Dendritic cell treated with granulocyte-macrophage colony-stimulating factor and Interleukin-4, amounts not matched to agents 40 ng/mL and 50 ng/mL, for 4 days (primary cell): ENCODE measurements at regions not wholly inside any gene's neighbourhood (a gene's known extent, or its start where the extent isn't known, plus 50 kb on each side); places are given as distances from the start of the nearest gene placed in this dataset.
"Not testable (repeated sequence)": the region's sequence is repeated elsewhere in the genome, so short reads cannot be mapped to it uniquely, and the experiment has no call there.

Experiments used
- H3K27ac Mint-ChIP-seq: one replicate; pipeline ENCODE4 v1.8.0; 2022; ENCODE audit warnings: mild to moderate bottlenecking, mixed read lengths
- H3K27me3 Mint-ChIP-seq: one replicate; pipeline ENCODE4 v1.8.0; 2022; ENCODE audit warnings: mild to moderate bottlenecking, mixed read lengths
- H3K36me3 Mint-ChIP-seq: one replicate; pipeline ENCODE4 v1.8.0; 2022; ENCODE audit warnings: low read depth, mixed read lengths
- H3K4me1 Mint-ChIP-seq: one replicate; pipeline ENCODE4 v1.8.0; 2022; ENCODE audit warnings: low read depth, mixed read lengths
- H3K4me3 Mint-ChIP-seq: one replicate; pipeline ENCODE4 v1.8.0; 2022; ENCODE audit warnings: mild to moderate bottlenecking, moderate library complexity, mixed read lengths
- H3K9me3 Mint-ChIP-seq: one replicate; pipeline ENCODE4 v1.8.0; 2022; ENCODE audit warnings: mixed read lengths
- intact Hi-C: fragments of 100-400 bp; cut with micrococcal nuclease; formaldehyde crosslinking; loops from one replicate; pipeline ENCODE4 v1.15.0; 2022

DNA sequence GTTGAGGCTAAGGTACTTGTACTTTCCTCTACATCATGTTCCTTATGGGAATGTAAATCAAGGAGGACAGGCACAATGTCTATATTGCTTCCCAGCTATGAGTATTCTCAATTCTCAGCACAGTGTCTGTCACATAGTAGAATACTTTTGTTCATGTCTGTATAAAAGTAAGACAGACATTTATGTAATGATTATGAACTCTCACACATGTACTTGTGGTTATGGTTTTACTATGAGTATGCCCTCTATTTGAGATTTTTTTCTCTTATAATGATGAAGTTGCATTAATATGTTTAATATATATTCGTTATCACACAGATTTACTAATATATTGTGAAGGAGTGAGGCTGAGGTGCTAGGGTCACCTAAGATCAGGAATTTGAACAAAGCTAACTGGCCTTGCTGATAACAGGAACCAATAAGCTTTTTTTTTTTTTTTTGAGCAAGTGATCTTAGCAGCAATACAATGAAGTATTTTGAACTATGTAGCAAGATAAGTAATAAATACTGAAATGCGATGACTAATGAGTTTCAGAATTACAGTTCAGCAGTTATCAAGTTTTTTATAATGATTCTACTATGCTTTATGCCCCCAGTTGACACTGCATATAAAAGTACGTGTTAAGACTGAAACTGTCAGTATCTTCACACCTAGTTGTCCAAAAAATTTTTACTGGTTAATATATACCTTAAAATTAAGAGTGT lies 623.1 kb downstream of the HTR1B start:
- Mint-ChIP-seq H3K27ac (no peak overlapping the region), H3K9me3 (peaks cover 25% of the 10 kb centered on the region), H3K27me3 (no peaks in the 10 kb centered on the region), H3K36me3 (no peaks in the 10 kb centered on the region), H3K4me3 (no peak overlapping the region), H3K4me1 (no peaks in the 10 kb centered on the region)
- intact Hi-C loops, result no loop called here

DNA sequence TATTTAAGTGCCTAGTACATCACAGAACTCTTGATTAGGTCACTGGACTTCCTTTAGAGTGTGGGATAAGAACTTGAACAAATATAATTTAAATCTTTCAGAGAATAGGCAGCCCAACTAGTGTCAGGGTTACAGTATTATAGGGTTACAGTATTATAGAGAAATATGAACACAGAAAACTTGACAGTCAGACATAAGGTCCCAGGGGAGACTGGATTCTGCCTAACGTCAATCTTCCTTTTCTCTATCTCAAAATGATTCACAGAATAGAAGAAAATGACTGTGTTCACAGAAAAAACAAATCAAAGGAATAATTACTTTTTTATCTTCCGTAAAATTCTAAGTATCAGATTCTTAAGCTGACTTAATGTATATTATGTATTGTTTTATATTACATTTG lies 623.8 kb downstream of the HTR1B start:
- Mint-ChIP-seq H3K4me3 (no peak overlapping the region), H3K27ac (no peak overlapping the region), H3K9me3 (peaks cover 27% of the 10 kb centered on the region), H3K36me3 (no peaks in the 10 kb centered on the region), H3K27me3 (no peaks in the 10 kb centered on the region), H3K4me1 (no peaks in the 10 kb centered on the region)
- intact Hi-C loops, result no loop called here

DNA sequence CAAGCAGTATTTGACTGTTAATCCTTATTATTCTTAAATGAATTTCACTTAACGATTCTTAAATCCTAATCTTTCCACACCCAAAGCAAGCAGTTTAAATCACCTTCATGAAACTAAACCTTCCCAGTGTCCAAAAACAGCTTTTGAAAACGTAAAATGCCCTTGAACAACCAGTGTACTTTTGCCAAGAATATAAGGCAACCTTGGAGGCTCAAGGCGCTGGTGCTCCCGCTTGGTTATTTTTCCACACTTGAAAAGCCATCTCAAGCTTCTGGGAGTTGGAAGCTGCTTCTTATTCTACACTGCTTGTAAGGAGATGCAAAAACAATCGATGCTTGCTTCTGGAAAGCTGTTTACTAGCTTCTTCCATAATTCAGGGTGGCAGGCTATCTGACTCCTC lies 625.7 kb downstream of the HTR1B start:
- Mint-ChIP-seq H3K36me3 (no peaks in the 10 kb centered on the region), H3K27me3 (no peaks in the 10 kb centered on the region), H3K27ac (no peak overlapping the region), H3K9me3 (peaks cover 9% of the 10 kb centered on the region), H3K4me3 (no peak overlapping the region), H3K4me1 (no peaks in the 10 kb centered on the region)
- intact Hi-C loops, result no loop called here

DNA sequence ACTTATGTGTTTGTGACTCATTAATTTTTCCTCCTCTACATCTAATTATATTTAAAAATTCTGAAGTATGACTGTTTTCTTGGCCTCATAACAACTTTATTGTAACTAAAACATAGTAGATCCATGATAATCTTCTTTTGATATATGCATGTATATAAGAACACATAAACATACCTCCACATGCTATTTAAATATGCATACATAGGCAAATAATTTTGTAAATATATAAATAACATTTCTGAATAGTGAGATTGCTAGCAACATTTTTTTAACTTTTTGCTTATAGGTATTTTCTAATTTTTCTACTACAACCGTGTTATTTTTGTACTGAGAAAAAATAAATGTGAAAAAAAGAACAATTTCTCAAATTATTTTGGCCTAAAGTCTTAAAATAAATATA lies 627.6 kb downstream of the HTR1B start:
- Mint-ChIP-seq H3K4me1 (no peaks in the 10 kb centered on the region), H3K4me3 (no peak overlapping the region), H3K27ac (no peak overlapping the region), H3K36me3 (no peaks in the 10 kb centered on the region), H3K27me3 (no peaks in the 10 kb centered on the region), H3K9me3 (peaks cover 9% of the 10 kb centered on the region)
- intact Hi-C loops, result no loop called here

DNA sequence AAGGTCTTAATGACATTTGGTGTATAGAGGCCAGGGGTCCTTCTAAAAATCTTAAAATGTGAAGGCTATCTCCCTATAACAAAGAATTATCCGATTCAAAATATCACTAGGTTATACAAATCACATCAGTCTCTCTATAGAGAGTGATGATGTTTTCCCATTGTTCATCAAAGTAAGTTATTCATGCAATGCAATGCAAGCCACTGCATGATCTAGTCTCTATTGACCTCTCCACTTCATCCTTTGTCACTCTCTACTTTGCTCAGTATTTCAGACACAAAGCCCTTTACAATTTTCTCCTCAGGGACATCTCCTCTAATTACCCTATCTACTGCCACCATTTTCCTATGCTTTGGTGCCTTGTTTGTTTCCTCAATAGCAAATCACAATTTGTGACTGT lies 628.0 kb downstream of the HTR1B start:
- intact Hi-C loops, result no loop called here
- no peaks in the 10 kb centered on the region for H3K27me3 Mint-ChIP-seq
- no peak overlapping the region for H3K4me3 Mint-ChIP-seq
- no peaks in the 10 kb centered on the region for H3K4me1 Mint-ChIP-seq
- peaks cover 9% of the 10 kb centered on the region for H3K9me3 Mint-ChIP-seq
- H3K27ac Mint-ChIP-seq, result no peak overlapping the region
- no peaks in the 10 kb centered on the region for H3K36me3 Mint-ChIP-seq

- Mint-ChIP-seq H3K27ac (no peak overlapping the region), H3K4me3 (no peak overlapping the region), H3K9me3 (peaks cover 9% of the 10 kb centered on the region), H3K27me3 (no peaks in the 10 kb centered on the region), H3K4me1 (no peaks in the 10 kb centered on the region), H3K36me3 (no peaks in the 10 kb centered on the region)
- intact Hi-C loops, result no loop called here
These were observed 628.9 kb downstream of the HTR1B start for GRCh38 chr6:76834399-76834798.

DNA sequence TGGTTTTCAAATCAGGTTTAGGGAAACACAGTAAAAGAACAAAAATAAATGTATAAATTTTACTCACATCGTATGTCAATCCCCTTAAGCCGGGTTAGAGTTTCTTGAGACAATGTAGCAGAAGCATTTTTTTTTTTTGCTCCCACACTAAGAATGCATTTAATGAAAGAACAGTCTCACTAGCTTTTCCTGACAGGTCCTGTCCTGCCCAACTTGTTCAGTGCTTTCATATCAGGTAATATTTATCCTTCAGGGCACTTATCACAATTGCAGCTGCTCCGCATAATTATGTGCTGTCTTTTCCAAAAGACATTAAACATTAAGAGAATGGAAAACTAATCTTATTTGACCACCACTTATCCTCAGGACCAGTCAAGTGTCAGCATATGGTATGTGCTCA lies 632.0 kb downstream of the HTR1B start:
- intact Hi-C loops, result no loop called here
- Mint-ChIP-seq H3K9me3 (peaks cover 19% of the 10 kb centered on the region), H3K27ac (no peak overlapping the region), H3K27me3 (no peaks in the 10 kb centered on the region), H3K4me3 (no peak overlapping the region), H3K36me3 (no peaks in the 10 kb centered on the region), H3K4me1 (no peaks in the 10 kb centered on the region)

DNA sequence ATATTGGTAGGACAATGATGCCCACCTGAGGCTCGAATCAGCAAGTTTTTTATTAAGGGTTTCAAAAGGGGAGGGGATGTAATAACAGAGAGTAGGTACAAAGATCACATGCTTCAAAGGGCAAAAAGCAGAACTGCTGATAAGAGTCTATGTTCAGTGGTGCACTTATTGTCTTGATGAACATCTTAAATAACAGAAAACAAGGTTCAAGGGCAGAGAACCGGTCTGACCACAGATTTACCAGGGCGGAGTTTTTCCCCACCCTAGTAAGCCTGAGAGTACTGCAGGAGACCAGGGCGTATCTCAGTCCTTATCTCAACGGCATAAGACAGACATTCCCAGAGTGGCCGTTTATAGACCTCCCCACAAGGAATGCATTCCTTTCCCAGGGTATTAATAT lies 639.7 kb downstream of the HTR1B start:
- H3K9me3 Mint-ChIP-seq, result peaks cover 64% of the 10 kb centered on the region
- H3K36me3 Mint-ChIP-seq, intact Hi-C loops, H3K27me3 Mint-ChIP-seq, H3K27ac Mint-ChIP-seq, H3K4me3 Mint-ChIP-seq, H3K4me1 Mint-ChIP-seq: not testable (repeated sequence)

DNA sequence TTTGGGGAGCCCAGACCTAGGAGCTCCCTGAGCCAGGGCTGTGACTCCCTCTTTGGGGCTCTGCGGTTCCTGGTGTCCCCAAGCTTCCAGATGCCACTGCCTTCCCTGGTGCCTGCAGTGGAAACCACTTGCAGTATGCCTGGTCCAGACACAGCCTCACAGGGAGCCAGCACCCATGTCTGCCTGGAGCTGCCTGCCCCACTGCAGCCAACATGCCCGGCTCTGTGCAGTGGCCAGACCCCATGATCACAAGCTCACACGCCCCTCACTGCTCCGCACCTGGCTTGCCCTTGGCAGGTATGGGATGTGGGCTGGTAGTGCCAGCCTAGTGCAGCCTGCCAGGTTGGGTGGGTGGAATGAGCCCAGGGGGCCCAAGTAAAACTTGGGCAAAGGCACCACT lies 644.8 kb downstream of the HTR1B start:
- H3K9me3 Mint-ChIP-seq, result peaks cover 53% of the 10 kb centered on the region
- no peak overlapping the region for H3K27ac Mint-ChIP-seq
- no peak overlapping the region for H3K4me3 Mint-ChIP-seq
- no peaks in the 10 kb centered on the region for H3K4me1 Mint-ChIP-seq
- H3K36me3 Mint-ChIP-seq, result no peaks in the 10 kb centered on the region
- no peaks in the 10 kb centered on the region for H3K27me3 Mint-ChIP-seq
- intact Hi-C loops, result no loop called here

DNA sequence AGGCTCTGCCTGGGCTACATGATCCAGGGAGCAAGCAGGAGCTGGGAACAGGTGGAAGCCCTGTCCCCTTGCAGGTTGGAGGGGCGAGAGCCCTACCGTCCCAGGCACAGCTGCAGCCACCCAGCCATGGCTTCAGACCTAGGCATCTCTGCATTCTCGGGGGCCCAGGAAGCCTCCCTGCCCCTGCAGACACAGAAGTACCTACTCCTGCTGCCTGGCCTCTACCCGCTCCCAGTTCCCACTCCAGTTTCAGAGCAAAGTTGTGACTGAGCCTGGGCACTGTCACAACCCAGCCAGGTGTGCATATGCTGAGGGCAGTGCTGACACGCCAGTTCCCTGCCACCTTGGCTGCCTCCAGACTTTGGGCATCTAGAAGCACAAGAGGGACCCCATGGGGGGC lies 645.9 kb downstream of the HTR1B start:
- H3K27ac Mint-ChIP-seq, result no peak overlapping the region
- H3K4me1 Mint-ChIP-seq, result no peaks in the 10 kb centered on the region
- H3K27me3 Mint-ChIP-seq, result no peaks in the 10 kb centered on the region
- intact Hi-C loops, result no loop called here
- peaks cover 52% of the 10 kb centered on the region for H3K9me3 Mint-ChIP-seq
- no peaks in the 10 kb centered on the region for H3K36me3 Mint-ChIP-seq
- H3K4me3 Mint-ChIP-seq, result no peak overlapping the region

DNA sequence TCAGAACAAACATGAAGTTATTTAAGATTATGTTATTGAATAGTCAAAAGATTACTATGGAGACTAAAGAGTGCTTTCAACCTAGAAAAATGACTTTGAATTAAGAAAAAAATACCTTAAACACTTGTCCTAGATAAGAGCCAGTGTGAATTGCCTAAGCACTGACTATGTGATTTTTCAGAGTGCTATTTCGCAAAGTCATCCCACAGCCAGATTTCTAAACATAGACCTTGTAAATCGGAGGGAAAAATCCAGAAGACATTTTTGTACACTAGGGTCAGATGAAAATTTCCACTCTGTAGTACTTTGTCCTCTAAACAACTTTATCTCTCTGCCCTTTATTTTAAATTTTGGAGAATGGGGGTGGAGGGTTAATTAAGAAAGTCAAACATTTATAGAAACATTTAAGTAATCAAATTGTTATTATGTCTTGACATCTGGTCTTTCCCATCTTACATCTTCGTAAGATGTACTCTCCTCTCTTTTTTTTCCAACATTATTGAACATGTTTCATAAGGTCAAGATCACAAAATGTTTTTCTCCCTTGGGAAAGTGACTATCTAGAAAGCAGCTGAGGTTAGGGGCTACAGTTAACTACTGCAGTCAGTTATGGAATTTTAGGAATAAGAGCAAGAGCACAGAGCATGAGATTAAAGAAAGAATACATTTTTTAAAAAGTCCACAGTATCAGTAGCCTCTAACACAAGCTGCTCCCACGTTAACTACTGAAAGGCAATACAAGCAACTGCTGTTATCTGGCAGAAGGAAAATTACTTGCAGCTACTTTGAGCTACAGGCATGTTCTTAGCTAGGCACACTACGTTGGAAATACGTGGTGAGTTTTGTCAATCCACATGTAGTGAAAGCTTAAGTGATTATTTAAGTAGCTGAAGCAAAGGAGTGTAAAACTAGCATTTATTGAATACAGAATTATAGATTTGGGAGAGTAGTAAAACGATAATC lies 648.5 kb downstream of the HTR1B start:
- Mint-ChIP-seq H3K4me3 (no peak overlapping the region), H3K4me1 (no peaks in the 10 kb centered on the region), H3K9me3 (peaks cover 39% of the 10 kb centered on the region), H3K27me3 (no peaks in the 10 kb centered on the region), H3K36me3 (no peaks in the 10 kb centered on the region), H3K27ac (no peak overlapping the region)
- intact Hi-C loops, result no loop called here

- H3K4me3 Mint-ChIP-seq, result no peak overlapping the region
- H3K36me3 Mint-ChIP-seq, result no peaks in the 10 kb centered on the region
- peaks cover 27% of the 10 kb centered on the region for H3K9me3 Mint-ChIP-seq
- no peak overlapping the region for H3K27ac Mint-ChIP-seq
- H3K4me1 Mint-ChIP-seq, result no peaks in the 10 kb centered on the region
- H3K27me3 Mint-ChIP-seq, result no peaks in the 10 kb centered on the region
- intact Hi-C loops, result no loop called here
These were observed 653.0 kb downstream of the HTR1B start for GRCh38 chr6:76810286-76810685.

GRCh38 chr6:76803038-76803580 lies 660.2 kb downstream of the HTR1B start:
- no peaks in the 10 kb centered on the region for H3K36me3 Mint-ChIP-seq
- H3K9me3 Mint-ChIP-seq, result peaks cover 58% of the 10 kb centered on the region
- H3K4me3 Mint-ChIP-seq, result no peak overlapping the region
- H3K4me1 Mint-ChIP-seq, result no peaks in the 10 kb centered on the region
- H3K27me3 Mint-ChIP-seq, result no peaks in the 10 kb centered on the region
- intact Hi-C loops, result no loop called here
- no peak overlapping the region for H3K27ac Mint-ChIP-seq

DNA sequence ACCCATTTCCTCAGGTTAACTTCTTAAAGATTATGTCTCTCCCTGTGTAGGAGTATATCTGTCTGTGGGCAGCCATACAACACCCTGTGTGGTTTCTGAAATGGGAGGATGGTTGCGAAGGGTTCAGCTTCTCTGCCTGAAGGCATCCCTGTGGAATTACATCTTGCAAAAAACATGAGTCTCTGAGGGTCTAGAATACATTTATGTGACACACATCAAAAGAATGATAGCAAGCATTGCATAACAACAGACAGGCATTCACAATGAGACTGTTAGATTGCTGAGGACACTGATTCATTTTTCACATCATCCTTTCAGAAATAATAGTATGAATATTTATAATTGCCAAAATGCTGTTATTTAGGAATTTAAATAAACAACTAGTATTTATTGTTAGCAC lies 670.9 kb downstream of the HTR1B start:
- no peaks in the 10 kb centered on the region for H3K27me3 Mint-ChIP-seq
- no peak overlapping the region for H3K4me3 Mint-ChIP-seq
- intact Hi-C loops, result no loop called here
- H3K4me1 Mint-ChIP-seq, result no peaks in the 10 kb centered on the region
- H3K36me3 Mint-ChIP-seq, result no peaks in the 10 kb centered on the region
- no peak overlapping the region for H3K27ac Mint-ChIP-seq
- H3K9me3 Mint-ChIP-seq, result peaks cover 18% of the 10 kb centered on the region
